GM19395 (cell line): ENCODE measurements at regions not wholly inside any gene's neighbourhood (a gene's known extent, or its start where the extent isn't known, plus 50 kb on each side); places are given as distances from the start of the nearest gene placed in this dataset.

ENCODE experiments used
- ATAC-seq: cut with Tn5 transposase; IDR thresholded peaks from one replicate; pipeline ENCODE4 v1.9.1; 2021; ENCODE audit warnings: mild to moderate bottlenecking, moderate library complexity; ENCODE audit not compliant: unreplicated experiment

GRCh38 chr20:60354024-60354580 lies 395.9 kb downstream of the CDH26 start:
- ATAC-seq, result no peak

- no peak for ATAC-seq
Observed at GRCh38 chr20:60358101-60358500, 399.9 kb downstream of the CDH26 start.

- no peak for ATAC-seq
Observed at GRCh38 chr20:60359010-60359409, 400.8 kb downstream of the CDH26 start.

- ATAC-seq, result no peak
Observed at GRCh38 chr20:60361761-60362395, 403.7 kb downstream of the CDH26 start.

GRCh38 chr20:60362531-60362930 lies 404.3 kb downstream of the CDH26 start:
- no peak for ATAC-seq

GRCh38 chr20:60363698-60364097 lies 405.5 kb downstream of the CDH26 start:
- no peak for ATAC-seq

GRCh38 chr20:60365064-60365666 lies 406.9 kb downstream of the CDH26 start:
- no peak for ATAC-seq

GRCh38 chr20:60365882-60366281 lies 407.7 kb downstream of the CDH26 start:
- no peak for ATAC-seq

- no peak for ATAC-seq
Observed at GRCh38 chr20:60371384-60371783, 413.2 kb downstream of the CDH26 start.

GRCh38 chr20:60372275-60372674 lies 414.1 kb downstream of the CDH26 start:
- no peak for ATAC-seq

GRCh38 chr20:60372822-60373221 lies 414.6 kb downstream of the CDH26 start:
- ATAC-seq, result peak; percentile 66

- ATAC-seq, result no peak
Observed at GRCh38 chr20:60378620-60379019, 420.4 kb downstream of the CDH26 start.

GRCh38 chr20:60381643-60382400 lies 423.6 kb downstream of the CDH26 start:
- ATAC-seq, result no peak

GRCh38 chr20:60389441-60389840 lies 431.2 kb downstream of the CDH26 start:
- ATAC-seq, result no peak

- no peak for ATAC-seq
Observed at GRCh38 chr20:60389882-60390281, 431.7 kb downstream of the CDH26 start.

- no peak for ATAC-seq
Observed at GRCh38 chr20:60395991-60396390, 437.8 kb downstream of the CDH26 start.

- ATAC-seq, result no peak
Observed at GRCh38 chr20:60400567-60400966, 442.3 kb downstream of the CDH26 start.

GRCh38 chr20:60402189-60403058 lies 444.2 kb downstream of the CDH26 start:
- no peak for ATAC-seq

- no peak for ATAC-seq
Observed at GRCh38 chr20:60403105-60403741, 445.0 kb downstream of the CDH26 start.

GRCh38 chr20:60407011-60407771 lies 449.0 kb downstream of the CDH26 start:
- ATAC-seq, result no peak
